GM12892 (cell line): ENCODE measurements at regions not wholly inside any gene's neighbourhood (a gene's known extent, or its start where the extent isn't known, plus 50 kb on each side); places are given as distances from the start of the nearest gene placed in this dataset.
"Not testable (repeated sequence)": the region's sequence is repeated elsewhere in the genome, so short reads cannot be mapped to it uniquely, and the experiment has no call there.

Experiments
- DNase-seq: peaks from one replicate; pipeline ENCODE4 v3.0.0; 2011; ENCODE audit not compliant: insufficient read length
- FAIRE-seq: peaks from 2 replicates; lab custom pipeline; 2011; peaks lifted over from hg19 to GRCh38; lab: Jason Lieb, UNC
- POLR2A ChIP-seq: IDR thresholded peaks from 2 replicates; pipeline ENCODE4 v1.6.1; 2011; ENCODE audit warnings: low read depth, low read length, control low read depth
- POLR2AphosphoS5 ChIP-seq: IDR thresholded peaks from 2 replicates; pipeline ENCODE4 v1.6.1; 2011; ENCODE audit warnings: low read depth, low read length, control low read depth
- TAF1 ChIP-seq: IDR thresholded peaks from 2 replicates; pipeline ENCODE4 v1.6.1; 2011; ENCODE audit warnings: low read depth, mild to moderate bottlenecking, control low read depth, low read length, borderline replicate concordance

GRCh38 chr13:100958831-100959230, 284.2 kb upstream of the TMTC4 start:
- DNase-seq (no peak), FAIRE-seq (no peak)
- TF ChIP-seq POLR2AphosphoS5 (no peak), POLR2A (no peak), TAF1 (no peak)

GRCh38 chr13:100957741-100958140, 283.1 kb upstream of the TMTC4 start:
- FAIRE-seq (no peak), DNase-seq (no peak)
- TF ChIP-seq TAF1 (no peak), POLR2A (no peak), POLR2AphosphoS5 (no peak)

GRCh38 chr13:100954430-100955305, 280.1 kb upstream of the TMTC4 start:
- FAIRE-seq, result no peak

GRCh38 chr13:100951016-100951415, 276.4 kb upstream of the TMTC4 start:
- FAIRE-seq, result no peak
- TF ChIP-seq TAF1, result no peak
- TF ChIP-seq POLR2A, result no peak
- TF ChIP-seq POLR2AphosphoS5, result no peak

More at GRCh38 chr13:100954430-100955305, 280.1 kb upstream of the TMTC4 start:
- TF ChIP-seq POLR2A (no peak), TAF1 (no peak), POLR2AphosphoS5 (no peak)
- no peak for DNase-seq

GRCh38 chr13:100948937-100949336, 274.3 kb upstream of the TMTC4 start:
- DNase-seq, FAIRE-seq: not testable (repeated sequence)

More at GRCh38 chr13:100951016-100951415, 276.4 kb upstream of the TMTC4 start:
- no peak for DNase-seq

- DNase-seq, result no peak
- no peak for FAIRE-seq
- TF ChIP-seq TAF1, result no peak
- TF ChIP-seq POLR2A, result no peak
- TF ChIP-seq POLR2AphosphoS5, result no peak
Measured at GRCh38 chr13:100946588-100946987, 272.0 kb upstream of the TMTC4 start.

GRCh38 chr13:100944791-100945345, 270.3 kb upstream of the TMTC4 start:
- DNase-seq (no peak), FAIRE-seq (no peak)
- TF ChIP-seq POLR2A (no peak), TAF1 (no peak), POLR2AphosphoS5 (no peak)

- no peak for DNase-seq
- no peak for FAIRE-seq
- TF ChIP-seq POLR2AphosphoS5 (no peak), TAF1 (no peak), POLR2A (no peak)
Measured at GRCh38 chr13:100942742-100943141, 268.1 kb upstream of the TMTC4 start.

GRCh38 chr13:100941377-100942368, 267.1 kb upstream of the TMTC4 start:
- no peak for DNase-seq
- no peak for TF ChIP-seq POLR2AphosphoS5
- no peak for TF ChIP-seq POLR2A
- no peak for TF ChIP-seq TAF1
- FAIRE-seq, result no peak

GRCh38 chr13:100940658-100941057, 266.1 kb upstream of the TMTC4 start:
- TF ChIP-seq POLR2AphosphoS5 (no peak), TAF1 (no peak), POLR2A (no peak)
- FAIRE-seq, result no peak
- DNase-seq, result no peak

GRCh38 chr13:100933841-100934240, 259.2 kb upstream of the TMTC4 start:
- FAIRE-seq (no peak), DNase-seq (no peak)
- TF ChIP-seq TAF1, result no peak
- TF ChIP-seq POLR2AphosphoS5, result no peak
- TF ChIP-seq POLR2A, result no peak
